CD4-positive, alpha-beta T cell (primary cell): ENCODE measurements at regions not wholly inside any gene's neighbourhood (a gene's known extent, or its start where the extent isn't known, plus 50 kb on each side); places are given as distances from the start of the nearest gene placed in this dataset.

Experiments used
- ATAC-seq: fragments of 200-7000 bp; cut with Tn5 transposase; one replicate; pipeline ENCODE4 v1.10.0; 2022; ENCODE audit warnings: mild to moderate bottlenecking; ENCODE audit not compliant: poor library complexity
- CTCF ChIA-PET: fragments of 350-600 bp; sonication (Branson Sonifier 250); formaldehyde crosslinking; loops from one replicate; lab custom pipeline; 2021; ENCODE audit warnings: antibody characterized with exemption, inconsistent platforms; lab: Charles Lee
- POLR2A ChIA-PET: fragments of 350-600 bp; sonication (Branson Sonifier 250); formaldehyde crosslinking; loops from one replicate; lab custom pipeline; 2021; ENCODE audit warnings: antibody characterized with exemption, inconsistent platforms; lab: Charles Lee
- DNase-seq, 14 experiments: peaks; one replicate each; pipeline ENCODE4 v3.0.0-alpha.2; 2013 to 2020; ENCODE audit warnings: mixed read lengths in 2 of 14
- H3K27ac ChIP-seq, 2 donors: one replicate each; pipeline versions ENCODE4 v1.5.1 to v1.7.0; 2013; ENCODE audit warnings: low read length in 2 of 2, low read depth in 1 of 2, mild to moderate bottlenecking in 1 of 2
- H3K27me3 ChIP-seq, 2 experiments: 1 replicate in 1 of 2; 2 replicates in 1 of 2; pipeline versions ENCODE4 v1.6.1 to v1.7.0; 2013; ENCODE audit warnings: low read length in 2 of 2, control low read depth in 1 of 2, mild to moderate bottlenecking in 1 of 2, moderate library complexity in 1 of 2; ENCODE audit not compliant: insufficient read depth in 2 of 2, control insufficient read depth in 1 of 2
- H3K36me3 ChIP-seq: one replicate; pipeline ENCODE4 v1.6.1; 2013; ENCODE audit warnings: low read length, control low read depth; ENCODE audit not compliant: insufficient read depth
- H3K4me1 ChIP-seq: one replicate; pipeline ENCODE4 v1.6.1; 2013; ENCODE audit warnings: low read length, control low read depth; ENCODE audit not compliant: insufficient read depth
- H3K4me3 ChIP-seq: one replicate; pipeline ENCODE4 v1.5.1; 2013; ENCODE audit warnings: mild to moderate bottlenecking, low read length, moderate library complexity
- H3K9me3 ChIP-seq, 2 experiments: 1 replicate in 1 of 2; 2 replicates in 1 of 2; pipeline versions ENCODE4 v1.6.1 to v1.7.0; 2013; ENCODE audit warnings: low read length in 2 of 2, mild to moderate bottlenecking in 2 of 2, control low read depth in 1 of 2, moderate library complexity in 1 of 2; ENCODE audit not compliant: control insufficient read depth in 1 of 2, insufficient read depth in 1 of 2
- H3K27ac Mint-ChIP-seq: one replicate; pipeline ENCODE4 v1.8.0; 2020; ENCODE audit warnings: mixed read lengths
- H3K27me3 Mint-ChIP-seq: one replicate; pipeline ENCODE4 v1.8.0; 2021; ENCODE audit warnings: mixed read lengths
- H3K36me3 Mint-ChIP-seq: one replicate; pipeline ENCODE4 v1.8.0; 2021; ENCODE audit warnings: low read depth, mixed read lengths
- H3K4me1 Mint-ChIP-seq: one replicate; pipeline ENCODE4 v1.8.0; 2021; ENCODE audit warnings: low read depth, mixed read lengths
- H3K4me3 Mint-ChIP-seq: one replicate; pipeline ENCODE4 v1.8.0; 2020; ENCODE audit warnings: mild to moderate bottlenecking, mixed read lengths
- H3K9me3 Mint-ChIP-seq: one replicate; pipeline ENCODE4 v1.8.0; 2020; ENCODE audit warnings: mixed read lengths
- CTCF ChIP-seq: fragments of 200-600 bp; IDR thresholded peaks from one replicate; pipeline ENCODE4 v1.8.0; 2022; ENCODE audit warnings: antibody characterized with exemption, mild to moderate bottlenecking
- intact Hi-C, 2 experiments: fragments of 100-400 bp; cut with DNase I in 1 of 2; cut with micrococcal nuclease in 1 of 2; formaldehyde crosslinking; loops; one replicate each; pipeline versions ENCODE4 v1.15.1 to v1.9.0; 2023 to 2025; cut with DNase I, micrococcal nuclease

- ChIA-PET CTCF (no interaction called here), POLR2A (no interaction called here)
- H3K27ac Mint-ChIP-seq: no peak overlapping the region
- ATAC-seq: no peak
- H3K36me3 Mint-ChIP-seq: no peaks in the 10 kb centered on the region
- H3K9me3 Mint-ChIP-seq: peaks cover 3% of the 10 kb centered on the region
- no peaks in the 10 kb centered on the region for H3K27me3 Mint-ChIP-seq
- TF ChIP-seq CTCF: no peak
- H3K9me3 ChIP-seq: peaks cover 0 to 3% of the 10 kb centered on the region in 2 experiments
- H3K27me3 ChIP-seq: no peaks in the 10 kb centered on the region
- no peak overlapping the region for H3K4me3 Mint-ChIP-seq
- no peaks in the 10 kb centered on the region for H3K36me3 ChIP-seq
- intact Hi-C loops: no loop called here
- DNase-seq: no peak
- no peak overlapping the region for H3K27ac ChIP-seq
- H3K4me1 Mint-ChIP-seq: no peaks in the 10 kb centered on the region
- H3K4me3 ChIP-seq: no peak overlapping the region
- H3K4me1 ChIP-seq: no peaks in the 10 kb centered on the region
Observed at GRCh38 chr18:28457784-28458183, 280.9 kb upstream of the CDH2 start.

- Mint-ChIP-seq H3K27me3 (no peaks in the 10 kb centered on the region), H3K4me3 (no peak overlapping the region), H3K27ac (no peak overlapping the region), H3K9me3 (peaks cover 6% of the 10 kb centered on the region), H3K36me3 (no peaks in the 10 kb centered on the region), H3K4me1 (no peaks in the 10 kb centered on the region)
- ChIA-PET CTCF (no interaction called here), POLR2A (no interaction called here)
- H3K27me3 ChIP-seq: no peaks in the 10 kb centered on the region
- H3K36me3 ChIP-seq: no peaks in the 10 kb centered on the region
- peaks cover 0 to 5% of the 10 kb centered on the region in 2 experiments for H3K9me3 ChIP-seq
- intact Hi-C loops: no loop called here
- TF ChIP-seq CTCF: no peak
- no peak overlapping the region for H3K4me3 ChIP-seq
- H3K27ac ChIP-seq: no peak overlapping the region
- DNase-seq: no peak
- no peak for ATAC-seq
- H3K4me1 ChIP-seq: no peaks in the 10 kb centered on the region
Observed at GRCh38 chr18:28455971-28456370, 279.0 kb upstream of the CDH2 start.

GRCh38 chr18:28439870-28440269 is 262.9 kb upstream of the CDH2 start:
- Mint-ChIP-seq H3K27ac (no peak overlapping the region), H3K4me1 (no peaks in the 10 kb centered on the region), H3K27me3 (no peaks in the 10 kb centered on the region), H3K4me3 (no peak overlapping the region), H3K9me3 (peaks cover 8% of the 10 kb centered on the region), H3K36me3 (no peaks in the 10 kb centered on the region)
- Histone ChIP-seq H3K27ac (no peak overlapping the region), H3K4me3 (no peak overlapping the region), H3K36me3 (no peaks in the 10 kb centered on the region), H3K27me3 (no peaks in the 10 kb centered on the region), H3K9me3 (peaks cover 8 to 13% of the 10 kb centered on the region in 2 experiments), H3K4me1 (no peaks in the 10 kb centered on the region)
- intact Hi-C loops: no loop called here
- DNase-seq (no peak), ATAC-seq (no peak)
- POLR2A ChIA-PET: no interaction called here
- CTCF ChIA-PET: no interaction called here
- TF ChIP-seq CTCF: no peak
